ENCODE measurements at regions not wholly inside any gene's neighbourhood (a gene's known extent, or its start where the extent isn't known, plus 50 kb on each side); places are given as distances from the start of the nearest gene placed in this dataset.

- TF ChIP-seq POLR2A (IDR thresholded peaks at IDR 0.05) = no peak
- TF ChIP-seq CTCF (IDR thresholded peaks at IDR 0.05) = no peak
- TF ChIP-seq POLR2AphosphoS5 (IDR thresholded peaks at IDR 0.05; ENCODE audit: insufficient read depth in 1 of 2, low read depth in 1 of 2) = no peak
- intact Hi-C loops (cut with DNase I) = no loop called here
- H3K9me3 ChIP-seq = peaks cover 2% of the 10 kb centered on the region
- no peaks in the 10 kb centered on the region for H3K4me1 ChIP-seq
- no peak for DNase-seq (ENCODE audit: extremely low spot score in 2 of 2)
- H3K27me3 ChIP-seq = no peaks in the 10 kb centered on the region
- no peaks in the 10 kb centered on the region for H3K36me3 ChIP-seq
- no peak overlapping the region for H3K4me3 ChIP-seq
- no peak overlapping the region for H3K27ac ChIP-seq
Observed at GRCh38 chr9:13677801-13678200, 398.3 kb upstream of the MPDZ start.

GRCh38 chr9:13675638-13676000, 396.1 kb upstream of the MPDZ start:
- Histone ChIP-seq H3K9me3 (peaks cover 2% of the 10 kb centered on the region), H3K36me3 (no peaks in the 10 kb centered on the region), H3K27me3 (no peaks in the 10 kb centered on the region), H3K4me1 (no peaks in the 10 kb centered on the region), H3K4me3 (no peak overlapping the region), H3K27ac (no peak overlapping the region)
- DNase-seq (ENCODE audit: extremely low spot score in 2 of 2) = no peak
- no peak for TF ChIP-seq POLR2AphosphoS5 (IDR thresholded peaks at IDR 0.05; ENCODE audit: insufficient read depth in 1 of 2, low read depth in 1 of 2)
- no peak for TF ChIP-seq POLR2A (IDR thresholded peaks at IDR 0.05)
- intact Hi-C loops (cut with DNase I) = no loop called here

GRCh38 chr9:13674926-13675637, 395.6 kb upstream of the MPDZ start:
- no peak overlapping the region for H3K27ac ChIP-seq
- intact Hi-C loops (cut with DNase I) = no loop called here
- no peaks in the 10 kb centered on the region for H3K36me3 ChIP-seq
- H3K4me3 ChIP-seq = no peak overlapping the region
- DNase-seq (ENCODE audit: extremely low spot score in 2 of 2) = no peak
- H3K27me3 ChIP-seq = no peaks in the 10 kb centered on the region
- TF ChIP-seq POLR2AphosphoS5 (IDR thresholded peaks at IDR 0.05; ENCODE audit: insufficient read depth in 1 of 2, low read depth in 1 of 2) (no peak), POLR2A (IDR thresholded peaks at IDR 0.05) (no peak), CTCF (IDR thresholded peaks at IDR 0.05) (no peak)
- H3K4me1 ChIP-seq = no peaks in the 10 kb centered on the region
- no peaks in the 10 kb centered on the region for H3K9me3 ChIP-seq

- H3K27ac ChIP-seq = no peak overlapping the region
- H3K27me3 ChIP-seq = no peaks in the 10 kb centered on the region
- no peak overlapping the region for H3K4me3 ChIP-seq
- no peaks in the 10 kb centered on the region for H3K9me3 ChIP-seq
- no peak for DNase-seq (ENCODE audit: extremely low spot score in 2 of 2)
- H3K36me3 ChIP-seq = no peaks in the 10 kb centered on the region
- intact Hi-C loops (cut with DNase I) = no loop called here
- H3K4me1 ChIP-seq = no peaks in the 10 kb centered on the region
- TF ChIP-seq POLR2AphosphoS5 (IDR thresholded peaks at IDR 0.05; ENCODE audit: insufficient read depth in 1 of 2, low read depth in 1 of 2) (no peak), POLR2A (IDR thresholded peaks at IDR 0.05) (no peak), CTCF (IDR thresholded peaks at IDR 0.05) (no peak)
Observed at GRCh38 chr9:13673348-13673747, 393.9 kb upstream of the MPDZ start.

- H3K36me3 ChIP-seq = no peaks in the 10 kb centered on the region
- no peaks in the 10 kb centered on the region for H3K9me3 ChIP-seq
- H3K4me1 ChIP-seq = no peaks in the 10 kb centered on the region
- H3K27ac ChIP-seq = no peak overlapping the region
- intact Hi-C loops (cut with DNase I) = no loop called here
- TF ChIP-seq POLR2A (IDR thresholded peaks at IDR 0.05) (no peak), POLR2AphosphoS5 (IDR thresholded peaks at IDR 0.05; ENCODE audit: insufficient read depth in 1 of 2, low read depth in 1 of 2) (no peak), CTCF (IDR thresholded peaks at IDR 0.05) (no peak)
- no peaks in the 10 kb centered on the region for H3K27me3 ChIP-seq
- DNase-seq (ENCODE audit: extremely low spot score in 2 of 2) = no peak
- H3K4me3 ChIP-seq = no peak overlapping the region
Observed at GRCh38 chr9:13665418-13666066, 386.1 kb upstream of the MPDZ start.

Measured in vagina (tissue), 2 donors.